Common myeloid progenitor, CD34-positive (primary cell): ENCODE measurements at regions not wholly inside any gene's neighbourhood (a gene's known extent, or its start where the extent isn't known, plus 50 kb on each side); places are given as distances from the start of the nearest gene placed in this dataset.

Experiments
- CTCF ChIA-PET: fragments of 350-600 bp; sonication (Branson Sonifier 250); formaldehyde crosslinking; loops from one replicate; lab custom pipeline; 2021; ENCODE audit warnings: antibody characterized with exemption; lab: Charles Lee
- POLR2A ChIA-PET: fragments of 350-600 bp; sonication (Branson Sonifier 250); formaldehyde crosslinking; loops from one replicate; lab custom pipeline; 2021; ENCODE audit warnings: antibody characterized with exemption; lab: Charles Lee
- DNase-seq, 3 donors: peaks; one replicate each; pipeline versions ENCODE4 v3.0.0 to v3.0.0-alpha.2; 2013
- H3K27ac ChIP-seq, 2 experiments: 1 replicate in 1 of 2; 2 replicates in 1 of 2; pipeline ENCODE4 v1.7.0; 2013; ENCODE audit warnings: inconsistent platforms in 2 of 2, low read length in 2 of 2, mild to moderate bottlenecking in 2 of 2, low read depth in 1 of 2, moderate library complexity in 1 of 2; ENCODE audit not compliant: severe bottlenecking in 2 of 2, insufficient read depth in 1 of 2, poor library complexity in 1 of 2
- H3K27me3 ChIP-seq, 5 experiments: replicated peaks in 2 of 5; 1 replicate in 3 of 5; 2 replicates in 2 of 5; pipeline versions ENCODE4 v1.6.1 to v1.7.0; 2013; ENCODE audit warnings: low read length in 4 of 5, mild to moderate bottlenecking in 2 of 5, moderate library complexity in 2 of 5, inconsistent platforms in 1 of 5; ENCODE audit not compliant: insufficient read depth in 5 of 5, control insufficient read depth in 4 of 5
- H3K36me3 ChIP-seq, 4 experiments: 1 replicate in 2 of 4; 2 replicates in 2 of 4; pipeline versions ENCODE4 v1.6.1 to v1.7.0; 2013; ENCODE audit warnings: low read length in 3 of 4, control low read depth in 1 of 4, mild to moderate bottlenecking in 1 of 4; ENCODE audit not compliant: control insufficient read depth in 4 of 4, insufficient read depth in 4 of 4
- H3K4me1 ChIP-seq, 4 experiments: 1 replicate in 3 of 4; 2 replicates in 1 of 4; pipeline versions ENCODE4 v1.6.1 to v1.7.1; 2013; ENCODE audit warnings: low read length in 3 of 4, mild to moderate bottlenecking in 3 of 4, control low read depth in 1 of 4, inconsistent platforms in 1 of 4, moderate library complexity in 1 of 4; ENCODE audit not compliant: control insufficient read depth in 4 of 4, insufficient read depth in 4 of 4; ENCODE audit errors: control extremely low read depth in 1 of 4
- H3K4me3 ChIP-seq, 7 experiments: 1 replicate in 4 of 7; 2 replicates in 3 of 7; pipeline versions ENCODE4 v1.5.1 to v1.7.0; 2013; ENCODE audit warnings: mild to moderate bottlenecking in 7 of 7, low read length in 6 of 7, moderate library complexity in 6 of 7, inconsistent platforms in 2 of 7, low read depth in 2 of 7, control low read depth in 1 of 7; ENCODE audit not compliant: insufficient read depth in 4 of 7, control insufficient read depth in 1 of 7; ENCODE audit errors: extremely low read depth in 1 of 7
- H3K9me3 ChIP-seq, 5 experiments: 1 replicate in 4 of 5; 2 replicates in 1 of 5; pipeline versions ENCODE4 v1.6.1 to v1.7.1; 2013; ENCODE audit warnings: low read length in 4 of 5, mild to moderate bottlenecking in 2 of 5, inconsistent platforms in 1 of 5, low read depth in 1 of 5, moderate library complexity in 1 of 5; ENCODE audit not compliant: control insufficient read depth in 4 of 5, insufficient read depth in 2 of 5; ENCODE audit errors: control extremely low read depth in 1 of 5
- WGBS: methylation state at CpG from one replicate; pipeline ENCODE4 v1.1.5; 2013; ENCODE audit not compliant: insufficient coverage; 5-methylcytosine and 5-hydroxymethylcytosine counted together

GRCh38 chr3:76051145-76051544 lies 265.8 kb upstream of the ZNF717 start:
- Histone ChIP-seq H3K9me3 (no peaks in the 10 kb centered on the region), H3K36me3 (no peaks in the 10 kb centered on the region), H3K27ac (no peak overlapping the region), H3K27me3 (no peaks in the 10 kb centered on the region), H3K4me1 (no peaks in the 10 kb centered on the region), H3K4me3 (no peak overlapping the region)
- no CpG with 5 or more reads among the region's 3 CpGs for WGBS
- ChIA-PET CTCF (no interaction called here), POLR2A (no interaction called here)
- no peak for DNase-seq

- Histone ChIP-seq H3K27ac (no peak overlapping the region), H3K4me1 (no peaks in the 10 kb centered on the region), H3K9me3 (no peaks in the 10 kb centered on the region), H3K36me3 (no peaks in the 10 kb centered on the region), H3K4me3 (no peak overlapping the region), H3K27me3 (no peaks in the 10 kb centered on the region)
- DNase-seq = no peak
- WGBS = no CpG with 5 or more reads among the region's 1 CpG
- CTCF ChIA-PET = no interaction called here
- POLR2A ChIA-PET = no interaction called here
These were observed 269.1 kb upstream of the ZNF717 start for GRCh38 chr3:76054404-76054803.

GRCh38 chr3:76061654-76062053 lies 276.3 kb upstream of the ZNF717 start:
- 90% methylated on average over 3 of the region's 3 CpGs for WGBS
- Histone ChIP-seq H3K9me3 (no peaks in the 10 kb centered on the region), H3K4me1 (no peaks in the 10 kb centered on the region), H3K36me3 (no peaks in the 10 kb centered on the region), H3K4me3 (no peak overlapping the region), H3K27ac (no peak overlapping the region), H3K27me3 (no peaks in the 10 kb centered on the region)
- no peak for DNase-seq
- ChIA-PET POLR2A (no interaction called here), CTCF (interaction anchor here (1.2 kb wide), 1 partner anchor 14 kb away, joined by 3 read pairs; no protein-coding TSS in a partner anchor)

- Histone ChIP-seq H3K4me1 (no peaks in the 10 kb centered on the region), H3K9me3 (no peaks in the 10 kb centered on the region), H3K36me3 (no peaks in the 10 kb centered on the region), H3K27ac (no peak overlapping the region), H3K4me3 (no peak overlapping the region), H3K27me3 (no peaks in the 10 kb centered on the region)
- WGBS = 86% methylated on average over 2 of the region's 3 CpGs
- ChIA-PET POLR2A (no interaction called here), CTCF (interaction anchor here (0.8 to 1.1 kb wide), 3 partner anchors 13 to 29 kb away, joined by 3 to 4 read pairs (median 3); no protein-coding TSS in a partner anchor)
- no peak for DNase-seq
These were observed 277.7 kb upstream of the ZNF717 start for GRCh38 chr3:76063019-76063418.

- Histone ChIP-seq H3K36me3 (no peaks in the 10 kb centered on the region), H3K27me3 (no peaks in the 10 kb centered on the region), H3K9me3 (no peaks in the 10 kb centered on the region), H3K27ac (no peak overlapping the region), H3K4me1 (no peaks in the 10 kb centered on the region), H3K4me3 (no peak overlapping the region)
- WGBS = 71% methylated on average over 5 of the region's 5 CpGs
- ChIA-PET POLR2A (no interaction called here), CTCF (no interaction called here)
- no peak for DNase-seq
These were observed 278.5 kb upstream of the ZNF717 start for GRCh38 chr3:76063811-76064210.

- Histone ChIP-seq H3K27ac (no peak overlapping the region), H3K4me1 (no peaks in the 10 kb centered on the region), H3K27me3 (no peaks in the 10 kb centered on the region), H3K4me3 (no peak overlapping the region), H3K9me3 (peaks cover 0 to 1% (median 0%) of the 10 kb centered on the region in 5 experiments), H3K36me3 (no peaks in the 10 kb centered on the region)
- CTCF ChIA-PET = no interaction called here
- DNase-seq = no peak
- POLR2A ChIA-PET = no interaction called here
These were observed 280.6 kb upstream of the ZNF717 start for GRCh38 chr3:76065964-76066363.

GRCh38 chr3:76078101-76078500 lies 292.8 kb upstream of the ZNF717 start:
- Histone ChIP-seq H3K27me3 (no peaks in the 10 kb centered on the region), H3K4me1 (no peaks in the 10 kb centered on the region), H3K36me3 (no peaks in the 10 kb centered on the region), H3K27ac (no peak overlapping the region), H3K4me3 (no peak overlapping the region), H3K9me3 (no peaks in the 10 kb centered on the region)
- ChIA-PET CTCF (no interaction called here), POLR2A (no interaction called here)
- no CpG with 5 or more reads among the region's 2 CpGs for WGBS
- DNase-seq = no peak
